ENCODE measurements at regions not wholly inside any gene's neighbourhood (a gene's known extent, or its start where the extent isn't known, plus 50 kb on each side); places are given as distances from the start of the nearest gene placed in this dataset.

DNA sequence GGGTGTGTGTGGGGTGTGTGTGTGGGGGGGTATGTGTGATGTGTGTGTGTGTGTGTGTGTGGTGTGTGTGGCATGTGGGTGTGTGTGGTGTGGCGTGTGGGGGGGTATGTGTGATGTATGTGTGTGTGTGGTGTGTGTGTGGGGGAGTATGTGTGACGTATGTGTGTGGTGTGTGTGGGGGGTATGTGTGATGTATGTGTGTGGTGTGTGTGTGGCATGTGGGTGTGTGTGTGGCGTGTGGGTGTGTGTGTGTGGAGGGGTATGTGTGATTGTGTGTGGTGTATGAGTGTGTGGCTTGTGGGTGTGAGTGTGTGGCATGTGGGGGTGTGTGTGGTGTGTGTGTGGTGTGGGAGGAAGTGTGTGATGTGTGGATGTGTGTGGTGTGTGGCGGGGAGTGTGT is 442.3 kb downstream of the PREX1 start:
- in situ Hi-C loops (cut with MboI; ENCODE audit: low sequenced_read_pairs, unreplicated experiment): no loop called here
- TF ChIP-seq CTCF (IDR thresholded peaks at IDR 0.05; ENCODE audit: borderline replicate concordance, control extremely low read depth, extremely low read depth, insufficient read depth, missing control alignments): no peak
- DNase-seq (ENCODE audit: low spot score): no peak

- in situ Hi-C loops (cut with MboI; ENCODE audit: low sequenced_read_pairs, unreplicated experiment): no loop called here
- no peak for DNase-seq (ENCODE audit: low spot score)
- TF ChIP-seq CTCF (IDR thresholded peaks at IDR 0.05; ENCODE audit: borderline replicate concordance, control extremely low read depth, extremely low read depth, insufficient read depth, missing control alignments): no peak
Measured at GRCh38 chr20:48385114-48385513, 442.7 kb downstream of the PREX1 start.

DNA sequence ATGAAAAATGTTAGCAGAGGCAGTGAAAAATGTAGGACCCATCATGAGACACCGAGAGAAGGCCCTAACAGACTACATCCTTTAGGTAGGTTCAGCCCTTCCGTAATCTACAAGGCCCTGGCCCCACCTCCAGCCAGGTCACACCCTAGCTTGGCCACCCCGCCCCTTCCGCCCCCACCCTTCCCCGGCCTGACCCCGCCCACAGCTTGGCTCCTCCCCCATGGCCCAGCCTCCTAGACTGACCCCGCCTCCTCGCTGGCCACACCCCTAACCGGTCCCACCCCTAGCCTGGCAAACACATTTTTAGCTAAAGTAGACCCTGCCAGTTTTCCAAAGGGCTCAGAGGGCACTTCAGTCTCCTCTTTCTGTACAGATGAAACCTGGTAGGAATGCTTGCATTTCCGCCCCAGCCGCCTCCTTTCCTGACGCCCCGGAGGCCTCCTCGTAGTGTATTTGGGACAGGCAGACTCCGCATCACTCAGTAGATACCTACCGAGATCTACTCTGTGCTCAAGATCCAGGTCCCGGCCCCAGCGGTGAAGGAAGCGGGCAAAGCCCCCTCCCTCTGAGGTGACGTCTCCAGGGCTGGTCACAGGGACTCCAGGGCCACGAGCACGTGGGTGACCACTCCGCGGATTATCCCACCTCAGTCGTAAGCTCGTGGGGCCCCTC is 443.5 kb downstream of the PREX1 start:
- peak; percentile 59 for DNase-seq (ENCODE audit: low spot score)
- in situ Hi-C loops (cut with MboI; ENCODE audit: low sequenced_read_pairs, unreplicated experiment): no loop called here
- TF ChIP-seq CTCF (IDR thresholded peaks at IDR 0.05; ENCODE audit: borderline replicate concordance, control extremely low read depth, extremely low read depth, insufficient read depth, missing control alignments): no peak

DNA sequence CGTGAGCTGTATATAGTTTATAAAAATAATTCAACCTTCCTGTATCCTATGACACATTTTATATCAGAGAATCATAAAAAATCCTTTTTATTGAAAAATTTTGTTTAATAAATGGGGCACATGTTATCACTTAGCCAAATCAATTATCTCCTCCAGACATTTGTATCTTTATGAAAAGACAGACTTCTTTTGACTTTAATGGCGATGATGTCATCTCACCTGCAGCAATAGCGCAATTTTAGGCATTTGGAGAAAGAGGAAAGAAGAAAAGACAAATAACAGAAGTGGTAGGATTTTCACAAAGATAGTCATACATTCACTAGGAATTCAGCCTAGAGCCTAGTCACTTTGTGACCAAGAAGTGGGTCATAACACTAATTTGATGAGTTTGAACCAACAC is 444.5 kb downstream of the PREX1 start:
- DNase-seq (ENCODE audit: low spot score): no peak
- no peak for TF ChIP-seq CTCF (IDR thresholded peaks at IDR 0.05; ENCODE audit: borderline replicate concordance, control extremely low read depth, extremely low read depth, insufficient read depth, missing control alignments)
- in situ Hi-C loops (cut with MboI; ENCODE audit: low sequenced_read_pairs, unreplicated experiment): no loop called here

GRCh38 chr20:48382304-48382703 is 445.5 kb downstream of the PREX1 start:
- no peak for DNase-seq (ENCODE audit: low spot score)
- no peak for TF ChIP-seq CTCF (IDR thresholded peaks at IDR 0.05; ENCODE audit: borderline replicate concordance, control extremely low read depth, extremely low read depth, insufficient read depth, missing control alignments)
- in situ Hi-C loops (cut with MboI; ENCODE audit: low sequenced_read_pairs, unreplicated experiment): no loop called here

DNA sequence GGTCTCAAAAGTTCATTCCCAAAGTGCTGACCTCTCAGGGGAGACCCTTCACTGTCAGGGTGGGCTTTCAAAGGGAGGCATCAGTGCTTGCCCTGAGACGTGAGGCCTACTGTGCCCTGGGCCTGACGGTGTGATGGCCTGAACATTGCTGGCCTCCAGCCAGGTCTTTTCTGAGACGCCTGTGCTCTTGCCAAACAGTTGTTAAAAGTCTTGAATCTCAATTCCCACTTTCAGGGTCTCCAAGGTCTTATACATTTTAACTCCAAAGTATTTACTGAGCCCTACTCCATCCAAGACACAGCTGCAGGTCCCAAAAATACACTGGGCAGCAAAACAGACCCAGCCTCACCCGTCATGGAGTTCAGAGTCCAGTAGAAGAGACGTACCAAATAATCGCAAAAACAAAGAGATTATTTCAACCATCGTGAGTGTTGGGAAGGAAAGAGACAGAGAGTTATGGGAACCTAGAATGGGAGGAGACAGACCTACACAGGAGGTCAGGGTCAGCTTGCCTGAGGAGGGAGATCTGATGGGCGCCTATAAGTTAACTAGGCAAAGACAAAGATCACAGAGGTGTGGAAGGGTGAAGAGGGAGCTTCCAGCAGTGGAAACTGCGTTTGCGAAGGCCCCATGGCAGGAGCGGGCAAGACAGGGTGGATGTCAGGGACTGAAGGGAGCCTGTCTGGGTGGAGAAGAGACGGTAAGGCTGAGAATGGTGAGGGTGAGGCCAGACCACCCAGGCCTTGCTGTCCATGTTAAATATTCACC is 446.3 kb downstream of the PREX1 start:
- in situ Hi-C loops (cut with MboI; ENCODE audit: low sequenced_read_pairs, unreplicated experiment): no loop called here
- DNase-seq (ENCODE audit: low spot score): no peak
- no peak for TF ChIP-seq CTCF (IDR thresholded peaks at IDR 0.05; ENCODE audit: borderline replicate concordance, control extremely low read depth, extremely low read depth, insufficient read depth, missing control alignments)
